ENCODE measurements at regions not wholly inside any gene's neighbourhood (a gene's known extent, or its start where the extent isn't known, plus 50 kb on each side); places are given as distances from the start of the nearest gene placed in this dataset.
"Not testable (repeated sequence)": the region's sequence is repeated elsewhere in the genome, so short reads cannot be mapped to it uniquely, and the experiment has no call there.

- no peak for DNase-seq (ENCODE audit: low read depth)
- TF ChIP-seq, protein P1, sequence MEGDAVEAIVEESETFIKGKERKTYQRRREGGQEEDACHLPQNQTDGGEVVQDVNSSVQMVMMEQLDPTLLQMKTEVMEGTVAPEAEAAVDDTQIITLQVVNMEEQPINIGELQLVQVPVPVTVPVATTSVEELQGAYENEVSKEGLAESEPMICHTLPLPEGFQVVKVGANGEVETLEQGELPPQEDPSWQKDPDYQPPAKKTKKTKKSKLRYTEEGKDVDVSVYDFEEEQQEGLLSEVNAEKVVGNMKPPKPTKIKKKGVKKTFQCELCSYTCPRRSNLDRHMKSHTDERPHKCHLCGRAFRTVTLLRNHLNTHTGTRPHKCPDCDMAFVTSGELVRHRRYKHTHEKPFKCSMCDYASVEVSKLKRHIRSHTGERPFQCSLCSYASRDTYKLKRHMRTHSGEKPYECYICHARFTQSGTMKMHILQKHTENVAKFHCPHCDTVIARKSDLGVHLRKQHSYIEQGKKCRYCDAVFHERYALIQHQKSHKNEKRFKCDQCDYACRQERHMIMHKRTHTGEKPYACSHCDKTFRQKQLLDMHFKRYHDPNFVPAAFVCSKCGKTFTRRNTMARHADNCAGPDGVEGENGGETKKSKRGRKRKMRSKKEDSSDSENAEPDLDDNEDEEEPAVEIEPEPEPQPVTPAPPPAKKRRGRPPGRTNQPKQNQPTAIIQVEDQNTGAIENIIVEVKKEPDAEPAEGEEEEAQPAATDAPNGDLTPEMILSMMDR (IDR thresholded peaks at IDR 0.05; ENCODE audit: insufficient read depth, low read depth, low read length, missing control alignments) = no peak
- no peak overlapping the region for H3K4me3 ChIP-seq (ENCODE audit: low read depth, low read length)
Measured at GRCh38 chr18:70709144-70709543, 420.3 kb downstream of the SOCS6 start.

- no peak for DNase-seq (ENCODE audit: low read depth)
- TF ChIP-seq, protein P1 (IDR thresholded peaks at IDR 0.05; ENCODE audit: insufficient read depth, low read depth, low read length, missing control alignments) = no peak
Measured at GRCh38 chr18:70705831-70706416, 417.1 kb downstream of the SOCS6 start.

GRCh38 chr18:70700496-70700895, 411.7 kb downstream of the SOCS6 start:
- TF ChIP-seq, protein P1 (IDR thresholded peaks at IDR 0.05; ENCODE audit: insufficient read depth, low read depth, low read length, missing control alignments) = no peak
- H3K4me3 ChIP-seq (ENCODE audit: low read depth, low read length) = no peak overlapping the region
- no peak for DNase-seq (ENCODE audit: low read depth)

More at GRCh38 chr18:70705831-70706416, 417.1 kb downstream of the SOCS6 start:
- H3K4me3 ChIP-seq (ENCODE audit: low read depth, low read length) = no peak overlapping the region

- DNase-seq (ENCODE audit: low read depth) = no peak
- H3K4me3 ChIP-seq (ENCODE audit: low read depth, low read length) = no peak overlapping the region
- TF ChIP-seq, protein P1 (IDR thresholded peaks at IDR 0.05; ENCODE audit: insufficient read depth, low read depth, low read length, missing control alignments) = no peak
Measured at GRCh38 chr18:70698574-70698973, 409.7 kb downstream of the SOCS6 start.

- no peak for DNase-seq (ENCODE audit: low read depth)
Measured at GRCh38 chr18:70693246-70693645, 404.4 kb downstream of the SOCS6 start.

DNA sequence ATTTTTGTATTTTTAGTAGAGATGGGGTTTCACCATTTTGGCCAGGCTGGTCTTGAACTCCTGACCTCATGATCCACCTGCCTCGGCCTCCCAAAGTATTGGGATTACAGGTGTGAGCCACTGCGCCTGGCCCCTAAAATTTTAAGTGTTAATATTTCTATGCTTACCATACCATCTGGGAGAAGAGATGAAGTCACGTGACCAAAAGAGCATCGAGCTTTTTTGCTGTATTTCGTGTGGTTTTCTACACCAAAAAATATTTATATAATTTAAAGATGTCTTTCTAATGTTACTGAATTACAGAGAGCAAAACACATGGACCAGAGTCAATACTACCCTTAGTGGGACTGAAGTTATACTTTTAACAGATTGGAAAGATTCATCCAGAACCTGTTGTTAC, 400.9 kb downstream of the SOCS6 start:
- not testable (repeated sequence) for H3K4me3 ChIP-seq (ENCODE audit: low read depth, low read length); DNase-seq (ENCODE audit: low read depth)

More at GRCh38 chr18:70693246-70693645, 404.4 kb downstream of the SOCS6 start:
- TF ChIP-seq, protein P1 (IDR thresholded peaks at IDR 0.05; ENCODE audit: insufficient read depth, low read depth, low read length, missing control alignments) = no peak
- H3K4me3 ChIP-seq (ENCODE audit: low read depth, low read length) = no peak overlapping the region

DNA sequence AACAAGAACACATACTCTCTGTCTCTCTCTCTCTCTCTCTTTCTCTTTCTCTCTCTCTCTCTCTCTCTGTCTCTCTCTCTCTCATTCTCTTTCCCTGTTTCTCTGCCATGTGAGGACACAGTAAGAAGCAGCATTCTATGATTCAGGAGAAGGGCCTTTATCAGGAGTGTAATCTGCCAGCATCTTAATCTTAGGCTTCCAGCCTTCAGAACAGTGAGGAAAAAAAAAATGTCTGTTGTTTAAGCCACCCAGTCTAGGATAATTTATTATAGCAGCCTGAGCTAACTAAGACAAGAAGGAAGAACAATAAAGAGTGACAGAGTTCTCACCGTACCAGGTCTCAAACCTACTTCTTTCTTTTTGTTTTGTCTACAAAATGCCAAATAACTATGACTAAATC, 399.4 kb downstream of the SOCS6 start:
- no peak overlapping the region for H3K4me3 ChIP-seq (ENCODE audit: low read depth, low read length)
- no peak for DNase-seq (ENCODE audit: low read depth)
- TF ChIP-seq, protein P1 (IDR thresholded peaks at IDR 0.05; ENCODE audit: insufficient read depth, low read depth, low read length, missing control alignments) = no peak

Data from GM12865 (cell line).